ENCODE measurements at regions not wholly inside any gene's neighbourhood (a gene's known extent, or its start where the extent isn't known, plus 50 kb on each side); places are given as distances from the start of the nearest gene placed in this dataset.
"Not testable (repeated sequence)": the region's sequence is repeated elsewhere in the genome, so short reads cannot be mapped to it uniquely, and the experiment has no call there.

- H3K4me1 ChIP-seq (ENCODE audit: control insufficient read depth in 3 of 3, insufficient read depth in 3 of 3, low read length in 3 of 3); H3K27me3 ChIP-seq (ENCODE audit: control insufficient read depth in 3 of 3, insufficient read depth in 3 of 3, low read length in 3 of 3); H3K4me3 ChIP-seq (ENCODE audit: low read length in 3 of 3); H3K27ac ChIP-seq (ENCODE audit: low read depth, low read length); H3K36me3 ChIP-seq (ENCODE audit: control insufficient read depth in 3 of 3, insufficient read depth in 3 of 3, low read length in 3 of 3); H3K9ac ChIP-seq (ENCODE audit: low read depth in 1 of 3, low read length in 3 of 3); H3K9me3 ChIP-seq (ENCODE audit: control insufficient read depth in 3 of 3, low read length in 3 of 3): not testable (repeated sequence)
These were observed 188.3 kb downstream of the NPIPB11 start for GRCh38 chr16:29218171-29218570.

- H3K27me3 ChIP-seq (ENCODE audit: control insufficient read depth in 3 of 3, insufficient read depth in 3 of 3, low read length in 3 of 3); H3K4me1 ChIP-seq (ENCODE audit: control insufficient read depth in 3 of 3, insufficient read depth in 3 of 3, low read length in 3 of 3); H3K4me3 ChIP-seq (ENCODE audit: low read length in 3 of 3); H3K9me3 ChIP-seq (ENCODE audit: control insufficient read depth in 3 of 3, low read length in 3 of 3); H3K36me3 ChIP-seq (ENCODE audit: control insufficient read depth in 3 of 3, insufficient read depth in 3 of 3, low read length in 3 of 3); H3K9ac ChIP-seq (ENCODE audit: low read depth in 1 of 3, low read length in 3 of 3); H3K27ac ChIP-seq (ENCODE audit: low read depth, low read length): not testable (repeated sequence)
These were observed 188.8 kb downstream of the NPIPB11 start for GRCh38 chr16:29217752-29218126.

- not testable (repeated sequence) for H3K9ac ChIP-seq (ENCODE audit: low read depth in 1 of 3, low read length in 3 of 3); H3K27me3 ChIP-seq (ENCODE audit: control insufficient read depth in 3 of 3, insufficient read depth in 3 of 3, low read length in 3 of 3); H3K4me3 ChIP-seq (ENCODE audit: low read length in 3 of 3); H3K4me1 ChIP-seq (ENCODE audit: control insufficient read depth in 3 of 3, insufficient read depth in 3 of 3, low read length in 3 of 3); H3K27ac ChIP-seq (ENCODE audit: low read depth, low read length); H3K36me3 ChIP-seq (ENCODE audit: control insufficient read depth in 3 of 3, insufficient read depth in 3 of 3, low read length in 3 of 3); H3K9me3 ChIP-seq (ENCODE audit: control insufficient read depth in 3 of 3, low read length in 3 of 3)
These were observed 189.3 kb downstream of the NPIPB11 start for GRCh38 chr16:29217104-29217751.

- H3K27ac ChIP-seq (ENCODE audit: low read depth, low read length); H3K9ac ChIP-seq (ENCODE audit: low read depth in 1 of 3, low read length in 3 of 3); H3K27me3 ChIP-seq (ENCODE audit: control insufficient read depth in 3 of 3, insufficient read depth in 3 of 3, low read length in 3 of 3); H3K36me3 ChIP-seq (ENCODE audit: control insufficient read depth in 3 of 3, insufficient read depth in 3 of 3, low read length in 3 of 3); H3K9me3 ChIP-seq (ENCODE audit: control insufficient read depth in 3 of 3, low read length in 3 of 3); H3K4me3 ChIP-seq (ENCODE audit: low read length in 3 of 3); H3K4me1 ChIP-seq (ENCODE audit: control insufficient read depth in 3 of 3, insufficient read depth in 3 of 3, low read length in 3 of 3): not testable (repeated sequence)
These were observed 192.7 kb downstream of the NPIPB11 start for GRCh38 chr16:29213770-29214169.

- not testable (repeated sequence) for H3K9ac ChIP-seq (ENCODE audit: low read depth in 1 of 3, low read length in 3 of 3); H3K4me1 ChIP-seq (ENCODE audit: control insufficient read depth in 3 of 3, insufficient read depth in 3 of 3, low read length in 3 of 3); H3K36me3 ChIP-seq (ENCODE audit: control insufficient read depth in 3 of 3, insufficient read depth in 3 of 3, low read length in 3 of 3); H3K4me3 ChIP-seq (ENCODE audit: low read length in 3 of 3); H3K9me3 ChIP-seq (ENCODE audit: control insufficient read depth in 3 of 3, low read length in 3 of 3); H3K27me3 ChIP-seq (ENCODE audit: control insufficient read depth in 3 of 3, insufficient read depth in 3 of 3, low read length in 3 of 3); H3K27ac ChIP-seq (ENCODE audit: low read depth, low read length)
These were observed 193.3 kb downstream of the NPIPB11 start for GRCh38 chr16:29213251-29213650.

GRCh38 chr16:29212084-29213027 lies 194.2 kb downstream of the NPIPB11 start:
- not testable (repeated sequence) for H3K27me3 ChIP-seq (ENCODE audit: control insufficient read depth in 3 of 3, insufficient read depth in 3 of 3, low read length in 3 of 3); H3K36me3 ChIP-seq (ENCODE audit: control insufficient read depth in 3 of 3, insufficient read depth in 3 of 3, low read length in 3 of 3); H3K27ac ChIP-seq (ENCODE audit: low read depth, low read length); H3K4me1 ChIP-seq (ENCODE audit: control insufficient read depth in 3 of 3, insufficient read depth in 3 of 3, low read length in 3 of 3); H3K9me3 ChIP-seq (ENCODE audit: control insufficient read depth in 3 of 3, low read length in 3 of 3); H3K9ac ChIP-seq (ENCODE audit: low read depth in 1 of 3, low read length in 3 of 3); H3K4me3 ChIP-seq (ENCODE audit: low read length in 3 of 3)

- H3K9ac ChIP-seq (ENCODE audit: low read depth in 1 of 3, low read length in 3 of 3); H3K4me3 ChIP-seq (ENCODE audit: low read length in 3 of 3); H3K36me3 ChIP-seq (ENCODE audit: control insufficient read depth in 3 of 3, insufficient read depth in 3 of 3, low read length in 3 of 3); H3K4me1 ChIP-seq (ENCODE audit: control insufficient read depth in 3 of 3, insufficient read depth in 3 of 3, low read length in 3 of 3); H3K27ac ChIP-seq (ENCODE audit: low read depth, low read length); H3K27me3 ChIP-seq (ENCODE audit: control insufficient read depth in 3 of 3, insufficient read depth in 3 of 3, low read length in 3 of 3); H3K9me3 ChIP-seq (ENCODE audit: control insufficient read depth in 3 of 3, low read length in 3 of 3): not testable (repeated sequence)
These were observed 195.1 kb downstream of the NPIPB11 start for GRCh38 chr16:29211456-29211855.

GRCh38 chr16:29210299-29211150 lies 196.0 kb downstream of the NPIPB11 start:
- not testable (repeated sequence) for H3K27me3 ChIP-seq (ENCODE audit: control insufficient read depth in 3 of 3, insufficient read depth in 3 of 3, low read length in 3 of 3); H3K4me3 ChIP-seq (ENCODE audit: low read length in 3 of 3); H3K9ac ChIP-seq (ENCODE audit: low read depth in 1 of 3, low read length in 3 of 3); H3K36me3 ChIP-seq (ENCODE audit: control insufficient read depth in 3 of 3, insufficient read depth in 3 of 3, low read length in 3 of 3); H3K9me3 ChIP-seq (ENCODE audit: control insufficient read depth in 3 of 3, low read length in 3 of 3); H3K4me1 ChIP-seq (ENCODE audit: control insufficient read depth in 3 of 3, insufficient read depth in 3 of 3, low read length in 3 of 3); H3K27ac ChIP-seq (ENCODE audit: low read depth, low read length)

- not testable (repeated sequence) for H3K27ac ChIP-seq (ENCODE audit: low read depth, low read length); H3K4me1 ChIP-seq (ENCODE audit: control insufficient read depth in 3 of 3, insufficient read depth in 3 of 3, low read length in 3 of 3); H3K4me3 ChIP-seq (ENCODE audit: low read length in 3 of 3)
These were observed 200.4 kb downstream of the NPIPB11 start for GRCh38 chr16:29206120-29206519.

GRCh38 chr16:29205151-29205550 lies 201.4 kb downstream of the NPIPB11 start:
- H3K27me3 ChIP-seq (ENCODE audit: control insufficient read depth in 3 of 3, insufficient read depth in 3 of 3, low read length in 3 of 3); H3K4me1 ChIP-seq (ENCODE audit: control insufficient read depth in 3 of 3, insufficient read depth in 3 of 3, low read length in 3 of 3); H3K4me3 ChIP-seq (ENCODE audit: low read length in 3 of 3); H3K27ac ChIP-seq (ENCODE audit: low read depth, low read length); H3K9ac ChIP-seq (ENCODE audit: low read depth in 1 of 3, low read length in 3 of 3); H3K9me3 ChIP-seq (ENCODE audit: control insufficient read depth in 3 of 3, low read length in 3 of 3); H3K36me3 ChIP-seq (ENCODE audit: control insufficient read depth in 3 of 3, insufficient read depth in 3 of 3, low read length in 3 of 3): not testable (repeated sequence)

More at GRCh38 chr16:29206120-29206519, 200.4 kb downstream of the NPIPB11 start:
- H3K9ac ChIP-seq (ENCODE audit: low read depth in 1 of 3, low read length in 3 of 3); H3K36me3 ChIP-seq (ENCODE audit: control insufficient read depth in 3 of 3, insufficient read depth in 3 of 3, low read length in 3 of 3); H3K9me3 ChIP-seq (ENCODE audit: control insufficient read depth in 3 of 3, low read length in 3 of 3); H3K27me3 ChIP-seq (ENCODE audit: control insufficient read depth in 3 of 3, insufficient read depth in 3 of 3, low read length in 3 of 3): not testable (repeated sequence)
